ENCODE measurements at regions not wholly inside any gene's neighbourhood (a gene's known extent, or its start where the extent isn't known, plus 50 kb on each side); places are given as distances from the start of the nearest gene placed in this dataset.
A peak's percentile ranks its signal among the peaks of the same experiment; 100 is the strongest.

GRCh38 chr15:69585937-69586336, 133.3 kb downstream of the RPLP1 start:
- no peak overlapping the region for H3K27ac Mint-ChIP-seq
- DNase-seq (ENCODE audit: extremely low spot score, unreplicated experiment) = no peak
- peaks cover 13% of the 10 kb centered on the region for H3K4me1 Mint-ChIP-seq (ENCODE audit: unreplicated experiment)
- H3K4me3 Mint-ChIP-seq = no peak overlapping the region
- peaks cover 17% of the 10 kb centered on the region for H3K27me3 Mint-ChIP-seq
- TF ChIP-seq CTCF (conservative IDR thresholded peaks at IDR 0.05) = no peak
- H3K36me3 Mint-ChIP-seq = no peaks in the 10 kb centered on the region
- H3K9me3 Mint-ChIP-seq = no peaks in the 10 kb centered on the region

GRCh38 chr15:69586721-69587120, 134.1 kb downstream of the RPLP1 start:
- no peaks in the 10 kb centered on the region for H3K9me3 Mint-ChIP-seq
- peaks cover 17% of the 10 kb centered on the region for H3K27me3 Mint-ChIP-seq

GRCh38 chr15:69587723-69588426, 135.3 kb downstream of the RPLP1 start:
- H3K27ac Mint-ChIP-seq = peak overlapping the region; percentile 10

More at GRCh38 chr15:69586721-69587120, 134.1 kb downstream of the RPLP1 start:
- TF ChIP-seq CTCF (conservative IDR thresholded peaks at IDR 0.05) = no peak
- no peak for DNase-seq (ENCODE audit: extremely low spot score, unreplicated experiment)
- Mint-ChIP-seq H3K36me3 (no peaks in the 10 kb centered on the region), H3K27ac (no peak overlapping the region), H3K4me1 (ENCODE audit: unreplicated experiment) (peaks cover 20% of the 10 kb centered on the region), H3K4me3 (no peak overlapping the region)

GRCh38 chr15:69590201-69590710, 137.6 kb downstream of the RPLP1 start:
- Mint-ChIP-seq H3K4me1 (ENCODE audit: unreplicated experiment) (peaks cover 40% of the 10 kb centered on the region), H3K27ac (no peak overlapping the region), H3K36me3 (no peaks in the 10 kb centered on the region), H3K9me3 (no peaks in the 10 kb centered on the region), H3K4me3 (no peak overlapping the region), H3K27me3 (peaks cover 16% of the 10 kb centered on the region)
- TF ChIP-seq CTCF (conservative IDR thresholded peaks at IDR 0.05) = no peak
- no peak for DNase-seq (ENCODE audit: extremely low spot score, unreplicated experiment)

More at GRCh38 chr15:69587723-69588426, 135.3 kb downstream of the RPLP1 start:
- Mint-ChIP-seq H3K9me3 (no peaks in the 10 kb centered on the region), H3K4me3 (no peak overlapping the region), H3K27me3 (peaks cover 20% of the 10 kb centered on the region), H3K36me3 (no peaks in the 10 kb centered on the region), H3K4me1 (ENCODE audit: unreplicated experiment) (peaks cover 25% of the 10 kb centered on the region)
- DNase-seq (ENCODE audit: extremely low spot score, unreplicated experiment) = no peak
- no peak for TF ChIP-seq CTCF (conservative IDR thresholded peaks at IDR 0.05)

GRCh38 chr15:69590932-69591524, 138.4 kb downstream of the RPLP1 start:
- H3K9me3 Mint-ChIP-seq = no peaks in the 10 kb centered on the region
- H3K27ac Mint-ChIP-seq = no peak overlapping the region
- H3K27me3 Mint-ChIP-seq = peaks cover 15% of the 10 kb centered on the region

More at GRCh38 chr15:69590932-69591524, 138.4 kb downstream of the RPLP1 start:
- no peak for TF ChIP-seq CTCF (conservative IDR thresholded peaks at IDR 0.05)
- no peak for DNase-seq (ENCODE audit: extremely low spot score, unreplicated experiment)
- H3K36me3 Mint-ChIP-seq = no peaks in the 10 kb centered on the region
- no peak overlapping the region for H3K4me3 Mint-ChIP-seq
- H3K4me1 Mint-ChIP-seq (ENCODE audit: unreplicated experiment) = peaks cover 48% of the 10 kb centered on the region

Measured in type B pancreatic cell (in vitro differentiated cells).